Astrocyte (in vitro differentiated cells and primary cell): ENCODE measurements at regions not wholly inside any gene's neighbourhood (a gene's known extent, or its start where the extent isn't known, plus 50 kb on each side); places are given as distances from the start of the nearest gene placed in this dataset.

Experiments used
- DNase-seq: peaks from one replicate; pipeline ENCODE4 v3.0.0-alpha.2; 2010; ENCODE audit warnings: low read depth
- FAIRE-seq: peaks from 2 replicates; lab custom pipeline; 2011; peaks lifted over from hg19 to GRCh38; lab: Jason Lieb, UNC
- H2AFZ ChIP-seq: 2 replicates; pipeline ENCODE4 v1.6.0; 2012; ENCODE audit warnings: low read depth, low read length, inconsistent platforms
- H3K27ac ChIP-seq: 2 replicates; pipeline ENCODE4 v1.5.1; 2011; ENCODE audit warnings: low read depth, low read length, inconsistent platforms
- H3K27me3 ChIP-seq: 2 replicates; pipeline ENCODE4 v1.6.0; 2011; ENCODE audit warnings: low read length, inconsistent platforms; ENCODE audit not compliant: insufficient read depth
- H3K36me3 ChIP-seq: 2 replicates; pipeline ENCODE4 v1.5.1; 2011; ENCODE audit warnings: low read length, inconsistent platforms; ENCODE audit not compliant: insufficient read depth
- H3K4me1 ChIP-seq: 2 replicates; pipeline ENCODE4 v1.5.1; 2011; ENCODE audit warnings: low read length, inconsistent platforms; ENCODE audit not compliant: insufficient read depth
- H3K4me2 ChIP-seq: 2 replicates; pipeline ENCODE4 v1.6.0; 2012; ENCODE audit warnings: low read length, inconsistent platforms
- H3K4me3 ChIP-seq: 2 replicates; pipeline ENCODE4 v1.5.1; 2011; ENCODE audit warnings: low read depth, mild to moderate bottlenecking, low read length, inconsistent platforms; ENCODE audit not compliant: insufficient read depth
- H3K79me2 ChIP-seq: 2 replicates; pipeline ENCODE4 v1.6.0; 2012; ENCODE audit warnings: mild to moderate bottlenecking, low read length, inconsistent platforms; ENCODE audit not compliant: insufficient read depth
- H3K9ac ChIP-seq: 2 replicates; pipeline ENCODE4 v1.6.0; 2012; ENCODE audit warnings: mild to moderate bottlenecking, low read length, inconsistent platforms
- H3K9me3 ChIP-seq: 2 replicates; pipeline ENCODE4 v1.5.1; 2012; ENCODE audit warnings: low read depth, mild to moderate bottlenecking, low read length, inconsistent platforms; ENCODE audit not compliant: insufficient read depth
- H4K20me1 ChIP-seq: 2 replicates; pipeline ENCODE4 v1.6.0; 2012; ENCODE audit warnings: low read length, inconsistent platforms; ENCODE audit not compliant: insufficient read depth
- H3K27ac Mint-ChIP-seq: one replicate; pipeline ENCODE4 v1.8.0; 2021; ENCODE audit warnings: mild to moderate bottlenecking, mixed read lengths; ENCODE audit not compliant: unreplicated experiment
- H3K27me3 Mint-ChIP-seq: one replicate; pipeline ENCODE4 v1.8.0; 2021; ENCODE audit warnings: low read depth, mixed read lengths; ENCODE audit not compliant: unreplicated experiment
- H3K36me3 Mint-ChIP-seq: one replicate; pipeline ENCODE4 v1.8.0; 2021; ENCODE audit warnings: low read depth, mixed read lengths; ENCODE audit not compliant: unreplicated experiment
- H3K4me1 Mint-ChIP-seq: one replicate; pipeline ENCODE4 v1.8.0; 2021; ENCODE audit warnings: low read depth, mixed read lengths; ENCODE audit not compliant: unreplicated experiment
- H3K4me3 Mint-ChIP-seq: one replicate; pipeline ENCODE4 v1.8.0; 2021; ENCODE audit warnings: mild to moderate bottlenecking, moderate library complexity, mixed read lengths; ENCODE audit not compliant: unreplicated experiment
- H3K9me3 Mint-ChIP-seq: one replicate; pipeline ENCODE4 v1.8.0; 2021; ENCODE audit warnings: mild to moderate bottlenecking, mixed read lengths; ENCODE audit not compliant: unreplicated experiment
- CTCF ChIP-seq: IDR thresholded peaks from 2 replicates; pipeline ENCODE4 v1.5.1; 2011; ENCODE audit warnings: low read depth, mild to moderate bottlenecking, inconsistent platforms, low read length, moderate library complexity; ENCODE audit not compliant: insufficient read depth
- EZH2 ChIP-seq: IDR thresholded peaks from 2 replicates; pipeline ENCODE4 v1.6.1; 2012; ENCODE audit warnings: mild to moderate bottlenecking, low read length, inconsistent platforms; ENCODE audit not compliant: insufficient read depth

- TF ChIP-seq EZH2 (no peak), CTCF (no peak)
- no peaks in the 10 kb centered on the region for H3K9me3 Mint-ChIP-seq
- FAIRE-seq (no peak), DNase-seq (peak; percentile 76)
- no peaks in the 10 kb centered on the region for H3K36me3 Mint-ChIP-seq
- Histone ChIP-seq H3K79me2 (no peaks in the 10 kb centered on the region), H3K4me2 (no peak overlapping the region), H4K20me1 (no peaks in the 10 kb centered on the region), H3K36me3 (no peaks in the 10 kb centered on the region), H3K4me3 (no peak overlapping the region), H3K27me3 (no peaks in the 10 kb centered on the region), H3K4me1 (peaks cover 3% of the 10 kb centered on the region), H3K27ac (peak overlapping the region; percentile 47), H2AFZ (no peak overlapping the region), H3K9ac (no peak overlapping the region), H3K9me3 (no peaks in the 10 kb centered on the region)
- no peak overlapping the region for H3K27ac Mint-ChIP-seq
- no peaks in the 10 kb centered on the region for H3K4me1 Mint-ChIP-seq
- H3K4me3 Mint-ChIP-seq, result no peak overlapping the region
- no peaks in the 10 kb centered on the region for H3K27me3 Mint-ChIP-seq
These were observed 164.7 kb upstream of the GUCY1A2 start for GRCh38 chr11:107182978-107183377.

GRCh38 chr11:107180236-107180635, 162.0 kb upstream of the GUCY1A2 start:
- H4K20me1 ChIP-seq, result no peaks in the 10 kb centered on the region
- Mint-ChIP-seq H3K4me3 (no peak overlapping the region), H3K4me1 (no peaks in the 10 kb centered on the region), H3K27ac (no peak overlapping the region), H3K36me3 (no peaks in the 10 kb centered on the region), H3K27me3 (no peaks in the 10 kb centered on the region), H3K9me3 (peaks cover 3% of the 10 kb centered on the region)
- no peak overlapping the region for H3K27ac ChIP-seq
- H3K4me3 ChIP-seq, result no peak overlapping the region
- H2AFZ ChIP-seq, result no peak overlapping the region
- DNase-seq (no peak), FAIRE-seq (no peak)
- no peak overlapping the region for H3K4me2 ChIP-seq
- H3K9ac ChIP-seq, result no peak overlapping the region
- no peaks in the 10 kb centered on the region for H3K79me2 ChIP-seq
- no peaks in the 10 kb centered on the region for H3K36me3 ChIP-seq
- TF ChIP-seq CTCF (no peak), EZH2 (no peak)
- H3K9me3 ChIP-seq, result peaks cover 3% of the 10 kb centered on the region
- H3K27me3 ChIP-seq, result no peaks in the 10 kb centered on the region
- peaks cover 3% of the 10 kb centered on the region for H3K4me1 ChIP-seq

- H2AFZ ChIP-seq, result no peak overlapping the region
- Mint-ChIP-seq H3K27me3 (no peaks in the 10 kb centered on the region), H3K36me3 (no peaks in the 10 kb centered on the region), H3K27ac (no peak overlapping the region), H3K4me3 (no peak overlapping the region), H3K9me3 (peaks cover 3% of the 10 kb centered on the region), H3K4me1 (no peaks in the 10 kb centered on the region)
- FAIRE-seq (no peak), DNase-seq (no peak)
- H3K4me3 ChIP-seq, result no peak overlapping the region
- no peaks in the 10 kb centered on the region for H4K20me1 ChIP-seq
- no peaks in the 10 kb centered on the region for H3K36me3 ChIP-seq
- H3K27me3 ChIP-seq, result no peaks in the 10 kb centered on the region
- H3K4me1 ChIP-seq, result peaks cover 3% of the 10 kb centered on the region
- no peak overlapping the region for H3K27ac ChIP-seq
- H3K9ac ChIP-seq, result no peak overlapping the region
- no peak overlapping the region for H3K4me2 ChIP-seq
- TF ChIP-seq CTCF, result no peak
- no peak for TF ChIP-seq EZH2
- no peaks in the 10 kb centered on the region for H3K79me2 ChIP-seq
- H3K9me3 ChIP-seq, result peaks cover 3% of the 10 kb centered on the region
These were observed 161.6 kb upstream of the GUCY1A2 start for GRCh38 chr11:107179829-107180228.
